HepG2 (cell line): ENCODE measurements at regions not wholly inside any gene's neighbourhood (a gene's known extent, or its start where the extent isn't known, plus 50 kb on each side); places are given as distances from the start of the nearest gene placed in this dataset.

Experiments used
- ATAC-seq: fragments of 200-7000 bp; cut with Tn5 transposase; 3 replicates; pipeline ENCODE4 v1.9.1; 2020; ENCODE audit warnings: mild to moderate bottlenecking, moderate library complexity
- BruUV-seq: library from RNA; stranded (reverse); fragments of 400-500 nt; replicated peaks from 2 replicates; lab custom pipeline; 2021; lab: Mats Ljungman, UMichigan
- CTCF ChIA-PET: fragments of 300-600 bp; formaldehyde crosslinking; extraction: SDS; loops from one replicate; lab custom pipeline; 2021; ENCODE audit warnings: low total read pairs, inconsistent platforms, low intra/inter-chr PET ratio; lab: Yijun Ruan, JAX
- POLR2A ChIA-PET: fragments of 350-600 bp; sonication (Branson Sonifier 250); formaldehyde crosslinking; loops from one replicate; lab custom pipeline; 2020; ENCODE audit warnings: antibody characterized with exemption, inconsistent platforms; lab: Yijun Ruan, JAX
- DNase-seq: peaks from one replicate; pipeline ENCODE4 v3.0.0-alpha.2; 2015; ENCODE audit warnings: low spot score
- FAIRE-seq: peaks from 3 replicates; lab custom pipeline; 2011; peaks lifted over from hg19 to GRCh38; lab: Jason Lieb, UNC
- H2AFZ ChIP-seq: one replicate; pipeline ENCODE4 v1.6.1; 2011; ENCODE audit warnings: low read length, inconsistent platforms
- H3K27ac ChIP-seq: fragments of 300-600 bp; 3 replicates; pipeline ENCODE4 v1.8.0; 2011; ENCODE audit warnings: mixed run types, mild to moderate bottlenecking, mixed read lengths, low read length, inconsistent platforms; ENCODE audit not compliant: insufficient read depth; ENCODE audit errors: extremely low read length
- H3K27me3 ChIP-seq, 2 experiments: fragments of 200-600 bp in 1 of 2; 2 replicates in 1 of 2; 3 replicates in 1 of 2; pipeline versions ENCODE4 v1.6.0 to v1.8.0; 2011; ENCODE audit warnings: low read length in 2 of 2, mild to moderate bottlenecking in 2 of 2, moderate library complexity in 2 of 2, inconsistent platforms in 1 of 2; ENCODE audit not compliant: insufficient read depth in 2 of 2, control insufficient read depth in 1 of 2
- H3K36me3 ChIP-seq, 2 experiments: fragments of 200-600 bp in 1 of 2; replicated peaks in 1 of 2; 2 replicates in 1 of 2; 3 replicates in 1 of 2; pipeline versions ENCODE4 v1.5.1 to v1.8.0; 2011; ENCODE audit warnings: low read length in 2 of 2, inconsistent platforms in 1 of 2; ENCODE audit not compliant: insufficient read depth in 2 of 2, control insufficient read depth in 1 of 2
- H3K4me1 ChIP-seq: 2 replicates; pipeline ENCODE4 v1.5.1; 2012; ENCODE audit warnings: low read length, inconsistent platforms; ENCODE audit not compliant: insufficient read depth
- H3K4me2 ChIP-seq: 2 replicates; pipeline ENCODE4 v1.6.0; 2011; ENCODE audit warnings: low read depth, low read length, inconsistent platforms
- H3K4me3 ChIP-seq, 3 experiments: fragments of 200-600 bp in 1 of 3; sonication (generic), shearing (Covaris generic) in 1 of 3; replicated peaks in 1 of 3; 2 replicates each; pipeline ENCODE4 v1.5.1; 2011 to 2016; ENCODE audit warnings: low read length in 3 of 3, inconsistent platforms in 2 of 3, low read depth in 2 of 3, mild to moderate bottlenecking in 2 of 3, control low read depth in 1 of 3, mixed read lengths in 1 of 3; ENCODE audit not compliant: insufficient read depth in 1 of 3
- H3K79me2 ChIP-seq: one replicate; pipeline ENCODE4 v1.6.1; 2011; ENCODE audit warnings: low read length, inconsistent platforms; ENCODE audit not compliant: insufficient read depth
- H3K9ac ChIP-seq: 2 replicates; pipeline ENCODE4 v1.6.0; 2011; ENCODE audit warnings: mild to moderate bottlenecking, low read depth, low read length, inconsistent platforms; ENCODE audit not compliant: insufficient read depth
- H3K9me3 ChIP-seq: 2 replicates; pipeline ENCODE4 v1.5.1; 2012; ENCODE audit warnings: mild to moderate bottlenecking, low read length
- H4K20me1 ChIP-seq: 2 replicates; pipeline ENCODE4 v1.6.0; 2011; ENCODE audit warnings: inconsistent platforms, mild to moderate bottlenecking, low read length, moderate library complexity; ENCODE audit not compliant: insufficient read depth
- CC2D1A ChIP-seq: sonication (generic); formaldehyde crosslinking; IDR thresholded peaks from 2 replicates; pipeline ENCODE4 v1.8.1; 2023; ENCODE audit warnings: mild to moderate bottlenecking, missing genetic modification reagents
- ETV6 ChIP-seq: sonication (generic); formaldehyde crosslinking; conservative IDR thresholded peaks from 2 replicates; pipeline ENCODE4 v1.4.0; 2020; ENCODE audit warnings: missing genetic modification reagents
- FOXJ3 ChIP-seq: sonication (generic); formaldehyde crosslinking; IDR thresholded peaks from 2 replicates; pipeline ENCODE4 v1.4.0; 2020; ENCODE audit warnings: missing genetic modification reagents, mild to moderate bottlenecking, borderline replicate concordance
- IRF2 ChIP-seq: IDR thresholded peaks from 2 replicates; pipeline ENCODE4 v1.6.1; 2018; ENCODE audit warnings: missing genetic modification reagents, missing compliant biosample characterization
- SYNCRIP ChIP-seq: fragments of 200-400 bp; formaldehyde crosslinking; IDR thresholded peaks from 2 replicates; pipeline ENCODE4 v1.6.1; 2018; ENCODE audit warnings: mild to moderate bottlenecking, low read depth, low read length; ENCODE audit not compliant: insufficient read depth
- ZIK1 ChIP-seq: sonication (generic); formaldehyde crosslinking; IDR thresholded peaks from 2 replicates; pipeline ENCODE4 v1.5.0; 2020; ENCODE audit warnings: mild to moderate bottlenecking, low read depth, missing genetic modification reagents, borderline replicate concordance
- in situ Hi-C: cut with HindIII; loops from 2 replicates; pipeline ENCODE4 v1.10.0; 2017; ENCODE audit warnings: low pct_unique_long_range_greater_than_20kb; ENCODE audit not compliant: extremely low pct_ligation_motif_present
- intact Hi-C: fragments of 100-400 bp; cut with micrococcal nuclease; formaldehyde crosslinking; loops from one replicate; pipeline ENCODE4 v1.10.0; 2022; ENCODE audit not compliant: unreplicated experiment
- TF ChIP-seq, protein P1 (sequence below): sonication (generic); formaldehyde crosslinking; IDR thresholded peaks from 2 replicates; pipeline ENCODE4 v1.5.0; 2020; ENCODE audit warnings: mild to moderate bottlenecking, missing genetic modification reagents
- TF ChIP-seq, protein P2 (sequence below): sonication (generic); formaldehyde crosslinking; IDR thresholded peaks from 2 replicates; pipeline ENCODE4 v1.4.0; 2020; ENCODE audit warnings: mild to moderate bottlenecking, missing genetic modification reagents
- TF ChIP-seq, protein P3 (sequence below): IDR thresholded peaks from 2 replicates; pipeline ENCODE4 v1.4.0; 2020; ENCODE audit warnings: mild to moderate bottlenecking, missing genetic modification reagents
- TF ChIP-seq, protein P4 (sequence below): sonication (generic); formaldehyde crosslinking; IDR thresholded peaks from 2 replicates; pipeline ENCODE4 v1.8.0; 2023; ENCODE audit warnings: mild to moderate bottlenecking, missing genetic modification reagents
- TF ChIP-seq, protein P5 (sequence below): IDR thresholded peaks from 2 replicates; pipeline ENCODE4 v1.6.1; 2016; ENCODE audit warnings: mild to moderate bottlenecking

DNA sequence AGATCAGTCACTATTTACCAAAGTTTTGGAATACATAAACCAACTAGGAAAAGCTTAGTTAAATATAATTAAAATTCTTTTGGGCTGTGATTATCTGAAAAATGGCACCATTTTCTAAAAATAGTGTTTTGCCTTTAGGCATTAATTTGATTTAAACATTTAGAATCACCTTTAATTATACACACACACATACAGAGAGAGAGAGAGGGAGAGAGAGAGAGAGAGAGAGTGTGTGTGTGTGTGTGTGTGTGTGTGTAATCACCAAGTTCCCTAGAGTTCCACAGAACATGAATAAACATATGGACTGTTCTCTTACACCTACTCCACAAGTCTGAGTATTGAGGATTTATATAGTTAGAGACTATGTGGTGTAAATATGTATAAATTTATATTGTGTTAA is 141.2 kb upstream of the ATXN1 start:
- ATAC-seq: no peak
- intact Hi-C loops: no loop called here
- H3K9ac ChIP-seq: no peak overlapping the region
- ChIA-PET POLR2A (no interaction called here), CTCF (no interaction called here)
- TF ChIP-seq, protein P1, sequence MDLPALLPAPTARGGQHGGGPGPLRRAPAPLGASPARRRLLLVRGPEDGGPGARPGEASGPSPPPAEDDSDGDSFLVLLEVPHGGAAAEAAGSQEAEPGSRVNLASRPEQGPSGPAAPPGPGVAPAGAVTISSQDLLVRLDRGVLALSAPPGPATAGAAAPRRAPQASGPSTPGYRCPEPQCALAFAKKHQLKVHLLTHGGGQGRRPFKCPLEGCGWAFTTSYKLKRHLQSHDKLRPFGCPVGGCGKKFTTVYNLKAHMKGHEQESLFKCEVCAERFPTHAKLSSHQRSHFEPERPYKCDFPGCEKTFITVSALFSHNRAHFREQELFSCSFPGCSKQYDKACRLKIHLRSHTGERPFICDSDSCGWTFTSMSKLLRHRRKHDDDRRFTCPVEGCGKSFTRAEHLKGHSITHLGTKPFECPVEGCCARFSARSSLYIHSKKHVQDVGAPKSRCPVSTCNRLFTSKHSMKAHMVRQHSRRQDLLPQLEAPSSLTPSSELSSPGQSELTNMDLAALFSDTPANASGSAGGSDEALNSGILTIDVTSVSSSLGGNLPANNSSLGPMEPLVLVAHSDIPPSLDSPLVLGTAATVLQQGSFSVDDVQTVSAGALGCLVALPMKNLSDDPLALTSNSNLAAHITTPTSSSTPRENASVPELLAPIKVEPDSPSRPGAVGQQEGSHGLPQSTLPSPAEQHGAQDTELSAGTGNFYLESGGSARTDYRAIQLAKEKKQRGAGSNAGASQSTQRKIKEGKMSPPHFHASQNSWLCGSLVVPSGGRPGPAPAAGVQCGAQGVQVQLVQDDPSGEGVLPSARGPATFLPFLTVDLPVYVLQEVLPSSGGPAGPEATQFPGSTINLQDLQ (CRISPR knock-in tag): no peak
- TF ChIP-seq CC2D1A (CRISPR knock-in tag) (no peak), ETV6 (CRISPR knock-in tag) (no peak), SYNCRIP (no peak), IRF2 (no peak), FOXJ3 (CRISPR knock-in tag) (no peak), ZIK1 (no peak)
- TF ChIP-seq, protein P2, sequence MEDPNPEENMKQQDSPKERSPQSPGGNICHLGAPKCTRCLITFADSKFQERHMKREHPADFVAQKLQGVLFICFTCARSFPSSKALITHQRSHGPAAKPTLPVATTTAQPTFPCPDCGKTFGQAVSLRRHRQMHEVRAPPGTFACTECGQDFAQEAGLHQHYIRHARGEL (CRISPR knock-in tag): no peak
- TF ChIP-seq, protein P3, sequence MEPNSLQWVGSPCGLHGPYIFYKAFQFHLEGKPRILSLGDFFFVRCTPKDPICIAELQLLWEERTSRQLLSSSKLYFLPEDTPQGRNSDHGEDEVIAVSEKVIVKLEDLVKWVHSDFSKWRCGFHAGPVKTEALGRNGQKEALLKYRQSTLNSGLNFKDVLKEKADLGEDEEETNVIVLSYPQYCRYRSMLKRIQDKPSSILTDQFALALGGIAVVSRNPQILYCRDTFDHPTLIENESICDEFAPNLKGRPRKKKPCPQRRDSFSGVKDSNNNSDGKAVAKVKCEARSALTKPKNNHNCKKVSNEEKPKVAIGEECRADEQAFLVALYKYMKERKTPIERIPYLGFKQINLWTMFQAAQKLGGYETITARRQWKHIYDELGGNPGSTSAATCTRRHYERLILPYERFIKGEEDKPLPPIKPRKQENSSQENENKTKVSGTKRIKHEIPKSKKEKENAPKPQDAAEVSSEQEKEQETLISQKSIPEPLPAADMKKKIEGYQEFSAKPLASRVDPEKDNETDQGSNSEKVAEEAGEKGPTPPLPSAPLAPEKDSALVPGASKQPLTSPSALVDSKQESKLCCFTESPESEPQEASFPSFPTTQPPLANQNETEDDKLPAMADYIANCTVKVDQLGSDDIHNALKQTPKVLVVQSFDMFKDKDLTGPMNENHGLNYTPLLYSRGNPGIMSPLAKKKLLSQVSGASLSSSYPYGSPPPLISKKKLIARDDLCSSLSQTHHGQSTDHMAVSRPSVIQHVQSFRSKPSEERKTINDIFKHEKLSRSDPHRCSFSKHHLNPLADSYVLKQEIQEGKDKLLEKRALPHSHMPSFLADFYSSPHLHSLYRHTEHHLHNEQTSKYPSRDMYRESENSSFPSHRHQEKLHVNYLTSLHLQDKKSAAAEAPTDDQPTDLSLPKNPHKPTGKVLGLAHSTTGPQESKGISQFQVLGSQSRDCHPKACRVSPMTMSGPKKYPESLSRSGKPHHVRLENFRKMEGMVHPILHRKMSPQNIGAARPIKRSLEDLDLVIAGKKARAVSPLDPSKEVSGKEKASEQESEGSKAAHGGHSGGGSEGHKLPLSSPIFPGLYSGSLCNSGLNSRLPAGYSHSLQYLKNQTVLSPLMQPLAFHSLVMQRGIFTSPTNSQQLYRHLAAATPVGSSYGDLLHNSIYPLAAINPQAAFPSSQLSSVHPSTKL (CRISPR knock-in tag): no peak
- TF ChIP-seq, protein P4, sequence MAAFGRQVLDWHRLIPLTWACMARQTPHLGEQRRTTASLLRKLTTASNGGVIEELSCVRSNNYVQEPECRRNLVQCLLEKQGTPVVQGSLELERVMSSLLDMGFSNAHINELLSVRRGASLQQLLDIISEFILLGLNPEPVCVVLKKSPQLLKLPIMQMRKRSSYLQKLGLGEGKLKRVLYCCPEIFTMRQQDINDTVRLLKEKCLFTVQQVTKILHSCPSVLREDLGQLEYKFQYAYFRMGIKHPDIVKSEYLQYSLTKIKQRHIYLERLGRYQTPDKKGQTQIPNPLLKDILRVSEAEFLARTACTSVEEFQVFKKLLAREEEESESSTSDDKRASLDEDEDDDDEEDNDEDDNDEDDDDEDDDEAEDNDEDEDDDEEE (CRISPR knock-in tag): no peak
- TF ChIP-seq, protein P5, sequence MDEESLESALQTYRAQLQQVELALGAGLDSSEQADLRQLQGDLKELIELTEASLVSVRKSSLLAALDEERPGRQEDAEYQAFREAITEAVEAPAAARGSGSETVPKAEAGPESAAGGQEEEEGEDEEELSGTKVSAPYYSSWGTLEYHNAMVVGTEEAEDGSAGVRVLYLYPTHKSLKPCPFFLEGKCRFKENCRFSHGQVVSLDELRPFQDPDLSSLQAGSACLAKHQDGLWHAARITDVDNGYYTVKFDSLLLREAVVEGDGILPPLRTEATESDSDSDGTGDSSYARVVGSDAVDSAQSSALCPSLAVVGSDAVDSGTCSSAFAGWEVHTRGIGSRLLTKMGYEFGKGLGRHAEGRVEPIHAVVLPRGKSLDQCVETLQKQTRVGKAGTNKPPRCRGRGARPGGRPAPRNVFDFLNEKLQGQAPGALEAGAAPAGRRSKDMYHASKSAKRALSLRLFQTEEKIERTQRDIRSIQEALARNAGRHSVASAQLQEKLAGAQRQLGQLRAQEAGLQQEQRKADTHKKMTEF (CRISPR knock-in tag): no peak
- no peak overlapping the region for H3K4me2 ChIP-seq
- H3K9me3 ChIP-seq: no peaks in the 10 kb centered on the region
- no peak overlapping the region for H3K27ac ChIP-seq
- no peaks in the 10 kb centered on the region for H3K36me3 ChIP-seq
- peaks cover 0 to 5% of the 10 kb centered on the region in 2 experiments; a peak in 1 of 5 replicates for H3K27me3 ChIP-seq
- no peak for FAIRE-seq
- H4K20me1 ChIP-seq: no peaks in the 10 kb centered on the region
- H3K4me3 ChIP-seq: no peak overlapping the region
- DNase-seq: no peak
- H2AFZ ChIP-seq: no peak overlapping the region
- H3K79me2 ChIP-seq: no peaks in the 10 kb centered on the region
- no peaks in the 10 kb centered on the region for H3K4me1 ChIP-seq
- no TSS peak for BruUV-seq
- in situ Hi-C loops: no loop called here
